Common myeloid progenitor, CD34-positive (primary cell): ENCODE measurements at regions not wholly inside any gene's neighbourhood (a gene's known extent, or its start where the extent isn't known, plus 50 kb on each side); places are given as distances from the start of the nearest gene placed in this dataset.

ENCODE experiments used
- CTCF ChIA-PET: fragments of 350-600 bp; sonication (Branson Sonifier 250); formaldehyde crosslinking; loops from one replicate; lab custom pipeline; 2021; ENCODE audit warnings: antibody characterized with exemption; lab: Charles Lee
- POLR2A ChIA-PET: fragments of 350-600 bp; sonication (Branson Sonifier 250); formaldehyde crosslinking; loops from one replicate; lab custom pipeline; 2021; ENCODE audit warnings: antibody characterized with exemption; lab: Charles Lee
- DNase-seq, 3 donors: peaks; one replicate each; pipeline versions ENCODE4 v3.0.0 to v3.0.0-alpha.2; 2013
- H3K27ac ChIP-seq, 2 experiments: 1 replicate in 1 of 2; 2 replicates in 1 of 2; pipeline ENCODE4 v1.7.0; 2013; ENCODE audit warnings: inconsistent platforms in 2 of 2, low read length in 2 of 2, mild to moderate bottlenecking in 2 of 2, low read depth in 1 of 2, moderate library complexity in 1 of 2; ENCODE audit not compliant: severe bottlenecking in 2 of 2, insufficient read depth in 1 of 2, poor library complexity in 1 of 2
- H3K27me3 ChIP-seq, 5 experiments: replicated peaks in 2 of 5; 1 replicate in 3 of 5; 2 replicates in 2 of 5; pipeline versions ENCODE4 v1.6.1 to v1.7.0; 2013; ENCODE audit warnings: low read length in 4 of 5, mild to moderate bottlenecking in 2 of 5, moderate library complexity in 2 of 5, inconsistent platforms in 1 of 5; ENCODE audit not compliant: insufficient read depth in 5 of 5, control insufficient read depth in 4 of 5
- H3K36me3 ChIP-seq, 4 experiments: 1 replicate in 2 of 4; 2 replicates in 2 of 4; pipeline versions ENCODE4 v1.6.1 to v1.7.0; 2013; ENCODE audit warnings: low read length in 3 of 4, control low read depth in 1 of 4, mild to moderate bottlenecking in 1 of 4; ENCODE audit not compliant: control insufficient read depth in 4 of 4, insufficient read depth in 4 of 4
- H3K4me1 ChIP-seq, 4 experiments: 1 replicate in 3 of 4; 2 replicates in 1 of 4; pipeline versions ENCODE4 v1.6.1 to v1.7.1; 2013; ENCODE audit warnings: low read length in 3 of 4, mild to moderate bottlenecking in 3 of 4, control low read depth in 1 of 4, inconsistent platforms in 1 of 4, moderate library complexity in 1 of 4; ENCODE audit not compliant: control insufficient read depth in 4 of 4, insufficient read depth in 4 of 4; ENCODE audit errors: control extremely low read depth in 1 of 4
- H3K4me3 ChIP-seq, 7 experiments: 1 replicate in 4 of 7; 2 replicates in 3 of 7; pipeline versions ENCODE4 v1.5.1 to v1.7.0; 2013; ENCODE audit warnings: mild to moderate bottlenecking in 7 of 7, low read length in 6 of 7, moderate library complexity in 6 of 7, inconsistent platforms in 2 of 7, low read depth in 2 of 7, control low read depth in 1 of 7; ENCODE audit not compliant: insufficient read depth in 4 of 7, control insufficient read depth in 1 of 7; ENCODE audit errors: extremely low read depth in 1 of 7
- H3K9me3 ChIP-seq, 5 experiments: 1 replicate in 4 of 5; 2 replicates in 1 of 5; pipeline versions ENCODE4 v1.6.1 to v1.7.1; 2013; ENCODE audit warnings: low read length in 4 of 5, mild to moderate bottlenecking in 2 of 5, inconsistent platforms in 1 of 5, low read depth in 1 of 5, moderate library complexity in 1 of 5; ENCODE audit not compliant: control insufficient read depth in 4 of 5, insufficient read depth in 2 of 5; ENCODE audit errors: control extremely low read depth in 1 of 5
- WGBS: methylation state at CpG from one replicate; pipeline ENCODE4 v1.1.5; 2013; ENCODE audit not compliant: insufficient coverage; 5-methylcytosine and 5-hydroxymethylcytosine counted together

DNA sequence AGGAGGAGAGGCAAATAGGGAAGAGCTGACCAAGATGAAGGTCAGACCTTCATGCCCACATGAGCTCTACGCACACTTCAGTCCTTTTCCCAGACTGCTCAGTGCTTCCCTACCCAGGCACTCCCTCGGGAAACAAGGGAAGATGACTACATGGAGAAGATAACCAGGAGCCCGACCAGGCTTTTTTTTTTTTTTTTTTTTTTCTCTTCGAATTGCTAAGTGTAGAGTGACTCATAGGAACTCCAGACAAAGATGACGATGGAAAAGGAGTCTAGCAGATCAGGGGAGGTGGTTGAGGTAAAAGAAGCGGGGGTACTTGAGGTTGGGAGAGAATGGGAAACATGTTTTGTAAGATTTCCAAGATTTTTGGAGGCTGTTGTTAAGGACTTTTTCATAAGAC is 526.1 kb downstream of the BNC2 start:
- H3K27me3 ChIP-seq: no peaks in the 10 kb centered on the region
- H3K9me3 ChIP-seq: no peaks in the 10 kb centered on the region
- peaks cover 0 to 4% (median 3%) of the 10 kb centered on the region in 4 experiments for H3K4me1 ChIP-seq
- CTCF ChIA-PET: no interaction called here
- no peak overlapping the region for H3K4me3 ChIP-seq
- no peak overlapping the region for H3K27ac ChIP-seq
- 100% methylated on average over 5 of the region's 6 CpGs for WGBS
- H3K36me3 ChIP-seq: no peaks in the 10 kb centered on the region
- POLR2A ChIA-PET: no interaction called here
- no peak for DNase-seq

DNA sequence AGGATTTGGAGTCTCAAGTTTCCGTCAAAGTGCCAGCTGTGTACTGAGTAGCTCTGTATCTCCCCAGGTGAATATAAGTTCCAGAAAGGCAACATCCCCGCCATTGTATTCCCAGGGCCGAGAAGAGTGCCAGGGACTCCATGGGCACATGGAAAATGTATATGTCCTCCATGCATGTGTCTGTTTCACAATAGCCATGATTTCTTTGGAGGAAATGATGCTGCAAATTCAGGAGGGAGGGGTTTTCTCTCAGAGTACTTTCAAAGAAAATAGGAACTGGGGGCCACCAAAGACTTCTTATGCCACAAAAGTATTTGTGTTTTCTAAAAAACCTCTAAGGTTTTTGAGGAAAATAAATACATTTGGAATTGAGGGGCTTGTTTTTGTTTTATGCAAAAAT is 524.6 kb downstream of the BNC2 start:
- ChIA-PET CTCF (no interaction called here), POLR2A (no interaction called here)
- Histone ChIP-seq H3K27me3 (no peaks in the 10 kb centered on the region), H3K4me3 (no peak overlapping the region), H3K4me1 (peaks cover 4 to 11% (median 5%) of the 10 kb centered on the region in 4 experiments), H3K36me3 (no peaks in the 10 kb centered on the region), H3K27ac (no peak overlapping the region), H3K9me3 (no peaks in the 10 kb centered on the region)
- DNase-seq: peak in 2 of 3 donors; percentile 32 to 42
- WGBS: 97% methylated on average over 3 of the region's 3 CpGs

DNA sequence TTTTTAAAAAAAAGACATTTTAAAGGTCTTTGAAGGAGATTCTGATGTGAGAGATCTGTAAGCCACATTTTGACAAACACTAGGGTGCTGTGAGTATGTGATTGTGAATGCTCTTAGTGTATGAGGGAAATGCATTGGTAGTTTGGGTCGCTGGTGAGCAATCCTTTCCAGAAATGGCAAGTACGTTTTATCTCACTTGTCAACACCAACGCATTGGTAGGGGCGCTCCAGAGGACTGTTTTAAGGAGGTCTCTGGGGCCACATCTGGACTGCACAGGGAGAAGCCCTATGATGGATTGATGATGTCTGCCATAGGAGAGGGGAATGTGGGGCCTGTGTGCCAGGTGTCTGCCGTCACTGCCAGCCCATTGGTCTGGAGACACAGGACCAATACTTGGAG is 522.6 kb downstream of the BNC2 start:
- ChIA-PET CTCF (no interaction called here), POLR2A (no interaction called here)
- Histone ChIP-seq H3K27ac (no peak overlapping the region), H3K4me1 (peaks cover 4 to 11% (median 5%) of the 10 kb centered on the region in 4 experiments), H3K36me3 (no peaks in the 10 kb centered on the region), H3K27me3 (no peaks in the 10 kb centered on the region), H3K4me3 (no peak overlapping the region), H3K9me3 (no peaks in the 10 kb centered on the region)
- WGBS: 100% methylated on average over 4 of the region's 5 CpGs
- no peak for DNase-seq

DNA sequence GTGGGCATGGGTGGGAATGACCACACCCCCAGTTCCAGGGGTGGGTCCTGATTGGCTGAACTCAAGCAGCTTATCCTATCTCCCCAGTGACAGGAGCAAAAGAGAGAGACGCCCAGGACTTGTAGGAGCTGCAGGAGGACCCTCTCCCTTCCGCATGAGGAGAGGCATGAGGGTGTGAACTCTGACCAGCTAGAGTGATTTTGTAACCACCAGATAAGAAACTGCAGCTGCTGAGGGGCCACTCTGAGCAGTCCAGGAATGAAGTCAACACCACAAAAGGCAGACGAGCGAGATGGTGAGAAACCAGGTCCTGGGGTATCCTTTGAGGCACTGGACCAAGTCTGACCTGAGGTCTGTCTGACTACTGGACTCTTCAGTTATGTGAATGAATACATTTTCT is 521.9 kb downstream of the BNC2 start:
- H3K27me3 ChIP-seq: no peaks in the 10 kb centered on the region
- peaks cover 4 to 11% (median 5%) of the 10 kb centered on the region in 4 experiments for H3K4me1 ChIP-seq
- H3K36me3 ChIP-seq: no peaks in the 10 kb centered on the region
- 97% methylated on average over 4 of the region's 4 CpGs for WGBS
- ChIA-PET CTCF (no interaction called here), POLR2A (no interaction called here)
- H3K9me3 ChIP-seq: no peaks in the 10 kb centered on the region
- no peak overlapping the region for H3K27ac ChIP-seq
- no peak overlapping the region for H3K4me3 ChIP-seq
- DNase-seq: no peak

DNA sequence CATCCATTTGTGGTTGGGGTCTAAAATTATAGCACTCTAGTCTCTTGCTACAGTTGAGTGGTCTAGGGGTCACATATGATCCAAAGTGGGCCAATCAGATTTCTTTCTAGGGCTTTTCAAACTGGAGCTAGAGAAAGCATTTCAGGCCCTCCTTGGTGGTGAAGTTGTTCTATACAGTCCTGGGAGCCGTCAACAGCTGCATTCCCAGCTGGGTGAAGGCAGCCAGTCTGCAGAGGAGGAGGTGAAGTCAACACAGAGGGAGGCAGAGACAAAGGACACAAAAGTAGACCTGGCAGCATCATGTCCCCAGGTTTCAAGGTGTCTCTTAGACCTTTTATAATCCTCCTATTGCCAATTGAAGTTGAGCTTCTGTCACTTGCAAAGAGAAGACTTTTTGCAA is 518.2 kb downstream of the BNC2 start:
- POLR2A ChIA-PET: no interaction called here
- Histone ChIP-seq H3K27ac (no peak overlapping the region), H3K4me3 (no peak overlapping the region), H3K9me3 (peaks cover 0 to 2% (median 0%) of the 10 kb centered on the region in 5 experiments), H3K36me3 (no peaks in the 10 kb centered on the region), H3K4me1 (peaks cover 4 to 11% (median 5%) of the 10 kb centered on the region in 4 experiments), H3K27me3 (no peaks in the 10 kb centered on the region)
- CTCF ChIA-PET: no interaction called here
- no peak for DNase-seq
- WGBS: 100% methylated on average over 1 of the region's 1 CpG

DNA sequence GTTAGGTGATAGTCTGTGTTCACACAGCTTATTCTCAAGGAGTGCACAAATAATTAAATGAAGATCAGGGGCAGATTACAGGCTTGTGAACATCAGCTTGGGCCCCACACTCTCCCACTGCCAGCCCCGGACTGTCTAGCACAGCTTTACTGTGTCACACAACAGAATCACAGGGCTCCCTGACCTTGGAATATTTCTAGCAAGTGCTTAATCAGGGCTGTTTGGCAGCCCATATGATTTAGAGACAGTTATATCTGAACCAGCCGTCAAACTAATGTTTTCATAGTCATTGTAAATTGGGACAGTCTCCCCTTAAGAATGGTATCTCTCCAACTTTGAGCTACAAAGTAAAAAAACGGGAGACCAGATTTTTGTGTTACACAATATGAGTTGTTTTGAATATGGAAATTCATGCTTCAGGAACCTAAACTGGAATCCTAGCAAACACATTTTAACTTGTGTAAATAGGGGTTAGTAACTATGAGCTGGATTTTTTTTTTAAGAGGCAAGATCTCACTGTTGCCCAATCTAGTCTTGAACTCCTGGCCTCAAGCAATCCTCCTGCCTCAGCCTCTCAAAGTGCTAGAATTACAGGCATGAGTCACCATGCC is 517.6 kb downstream of the BNC2 start:
- H3K36me3 ChIP-seq: no peaks in the 10 kb centered on the region
- no CpG with 5 or more reads among the region's 3 CpGs for WGBS
- ChIA-PET CTCF (no interaction called here), POLR2A (no interaction called here)
- H3K4me1 ChIP-seq: peaks cover 4 to 11% (median 5%) of the 10 kb centered on the region in 4 experiments
- H3K27me3 ChIP-seq: no peaks in the 10 kb centered on the region
- no peak overlapping the region for H3K4me3 ChIP-seq
- H3K27ac ChIP-seq: no peak overlapping the region
- no peak for DNase-seq
- H3K9me3 ChIP-seq: peaks cover 0 to 2% (median 0%) of the 10 kb centered on the region in 5 experiments

DNA sequence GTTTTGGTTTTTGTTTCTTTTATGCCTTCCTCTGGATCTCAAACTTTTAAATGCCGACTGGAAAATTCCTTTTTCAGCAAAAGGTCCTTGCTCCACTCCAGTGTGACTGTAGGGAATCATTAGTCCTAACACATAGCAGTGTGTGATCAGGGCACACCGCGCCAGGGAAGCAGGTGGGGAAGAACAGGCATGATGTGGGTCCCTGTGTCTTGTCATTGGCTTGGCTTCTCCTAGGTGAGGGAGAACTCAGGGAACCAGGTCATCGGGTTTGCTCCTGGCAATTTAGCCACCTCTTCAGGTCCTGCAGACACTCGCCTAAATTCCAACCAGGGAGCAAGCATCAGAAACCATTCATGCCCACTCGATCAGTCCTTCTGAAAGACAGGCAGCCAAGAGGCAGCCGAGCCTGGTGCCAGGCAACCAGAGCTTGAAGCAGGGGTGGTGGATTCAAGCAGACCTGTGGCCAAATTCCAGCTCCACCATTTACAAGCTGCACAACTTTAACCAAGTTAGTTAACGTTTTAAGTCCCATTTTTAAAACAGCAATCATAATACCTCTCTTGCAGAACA is 514.2 kb downstream of the BNC2 start:
- ChIA-PET POLR2A (no interaction called here), CTCF (no interaction called here)
- Histone ChIP-seq H3K4me1 (no peaks in the 10 kb centered on the region), H3K27ac (no peak overlapping the region), H3K27me3 (no peaks in the 10 kb centered on the region), H3K4me3 (no peak overlapping the region), H3K36me3 (no peaks in the 10 kb centered on the region), H3K9me3 (peaks cover 0 to 2% (median 0%) of the 10 kb centered on the region in 5 experiments)
- DNase-seq: no peak
- WGBS: 89% methylated on average over 5 of the region's 8 CpGs
